Astrocyte (in vitro differentiated cells and primary cell): ENCODE measurements at regions not wholly inside any gene's neighbourhood (a gene's known extent, or its start where the extent isn't known, plus 50 kb on each side); places are given as distances from the start of the nearest gene placed in this dataset.

Experiments
- EZH2 ChIP-seq: IDR thresholded peaks from 2 replicates; pipeline ENCODE4 v1.6.1; 2012; ENCODE audit warnings: mild to moderate bottlenecking, low read length, inconsistent platforms; ENCODE audit not compliant: insufficient read depth
- TF ChIP-seq, protein P1 (sequence below): IDR thresholded peaks from 2 replicates; pipeline ENCODE4 v1.5.1; 2011; ENCODE audit warnings: low read depth, mild to moderate bottlenecking, inconsistent platforms, low read length, moderate library complexity; ENCODE audit not compliant: insufficient read depth

GRCh38 chr13:38204556-38204955 is 145.1 kb upstream of the UFM1 start:
- TF ChIP-seq, protein P1, sequence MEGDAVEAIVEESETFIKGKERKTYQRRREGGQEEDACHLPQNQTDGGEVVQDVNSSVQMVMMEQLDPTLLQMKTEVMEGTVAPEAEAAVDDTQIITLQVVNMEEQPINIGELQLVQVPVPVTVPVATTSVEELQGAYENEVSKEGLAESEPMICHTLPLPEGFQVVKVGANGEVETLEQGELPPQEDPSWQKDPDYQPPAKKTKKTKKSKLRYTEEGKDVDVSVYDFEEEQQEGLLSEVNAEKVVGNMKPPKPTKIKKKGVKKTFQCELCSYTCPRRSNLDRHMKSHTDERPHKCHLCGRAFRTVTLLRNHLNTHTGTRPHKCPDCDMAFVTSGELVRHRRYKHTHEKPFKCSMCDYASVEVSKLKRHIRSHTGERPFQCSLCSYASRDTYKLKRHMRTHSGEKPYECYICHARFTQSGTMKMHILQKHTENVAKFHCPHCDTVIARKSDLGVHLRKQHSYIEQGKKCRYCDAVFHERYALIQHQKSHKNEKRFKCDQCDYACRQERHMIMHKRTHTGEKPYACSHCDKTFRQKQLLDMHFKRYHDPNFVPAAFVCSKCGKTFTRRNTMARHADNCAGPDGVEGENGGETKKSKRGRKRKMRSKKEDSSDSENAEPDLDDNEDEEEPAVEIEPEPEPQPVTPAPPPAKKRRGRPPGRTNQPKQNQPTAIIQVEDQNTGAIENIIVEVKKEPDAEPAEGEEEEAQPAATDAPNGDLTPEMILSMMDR, result no peak
- TF ChIP-seq EZH2, result no peak
